SK-N-MC (cell line): ENCODE measurements at regions not wholly inside any gene's neighbourhood (a gene's known extent, or its start where the extent isn't known, plus 50 kb on each side); places are given as distances from the start of the nearest gene placed in this dataset.

ENCODE experiments used
- EZH2 ChIP-seq: fragments of 200-600 bp; sonication (generic); IDR thresholded peaks from one replicate; pipeline ENCODE4 v1.6.1; 2017; ENCODE audit warnings: antibody characterized with exemption
- FOXP2 ChIP-seq: optimal IDR thresholded peaks from 2 replicates; pipeline ENCODE3; 2011; ENCODE audit warnings: mild to moderate bottlenecking, moderate library complexity; ENCODE audit not compliant: insufficient read depth; ENCODE audit errors: extremely low read length, control extremely low read depth
- POLR2AphosphoS5 ChIP-seq: IDR thresholded peaks from 2 replicates; pipeline ENCODE4 v1.6.1; 2012; ENCODE audit warnings: mild to moderate bottlenecking, low read depth, low read length, borderline replicate concordance

DNA sequence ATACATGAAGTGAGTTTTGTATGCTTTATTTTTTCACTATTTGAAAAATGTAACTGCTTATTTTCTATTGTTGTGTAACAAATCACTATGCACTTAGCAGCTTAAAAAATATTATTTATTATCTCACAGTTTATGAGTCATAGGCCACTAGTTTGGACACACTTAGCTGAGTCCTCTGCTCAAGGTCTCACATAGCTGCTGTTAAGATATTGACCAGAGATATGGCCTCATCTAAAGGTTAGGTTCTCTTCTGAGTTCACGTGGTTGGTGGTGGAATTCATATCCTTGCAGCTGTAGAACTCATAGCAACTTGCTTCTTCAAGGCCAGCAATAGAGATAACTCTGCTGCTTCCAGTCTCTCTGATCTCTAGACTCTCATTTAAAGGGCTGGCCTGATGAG, 534.4 kb downstream of the SPRY1 start:
- TF ChIP-seq POLR2AphosphoS5 (no peak), EZH2 (no peak), FOXP2 (no peak)
